ENCODE measurements at regions not wholly inside any gene's neighbourhood (a gene's known extent, or its start where the extent isn't known, plus 50 kb on each side); places are given as distances from the start of the nearest gene placed in this dataset.
A peak's percentile ranks its signal among the peaks of the same experiment; 100 is the strongest.

- no peak for DNase-seq
These were observed 90.0 kb downstream of the FAM174B start for GRCh38 chr15:92565351-92566125.

GRCh38 chr15:92561754-92562153, 93.8 kb downstream of the FAM174B start:
- no peak for DNase-seq

- no peak for DNase-seq
These were observed 102.3 kb downstream of the FAM174B start for GRCh38 chr15:92553317-92553716.

GRCh38 chr15:92545996-92546395, 109.6 kb downstream of the FAM174B start:
- no peak for DNase-seq

- no peak for DNase-seq
These were observed 114.0 kb downstream of the FAM174B start for GRCh38 chr15:92541291-92542200.

GRCh38 chr15:92538115-92538514, 117.5 kb downstream of the FAM174B start:
- no peak for DNase-seq

GRCh38 chr15:92533298-92533697, 122.3 kb downstream of the FAM174B start:
- no peak for DNase-seq

GRCh38 chr15:92531406-92531805, 124.2 kb downstream of the FAM174B start:
- no peak for DNase-seq

- DNase-seq, result no peak
These were observed 126.8 kb downstream of the FAM174B start for GRCh38 chr15:92528736-92529135.

- DNase-seq, result no peak
These were observed 128.4 kb downstream of the FAM174B start for GRCh38 chr15:92527197-92527596.

- DNase-seq, result no peak
These were observed 129.8 kb downstream of the FAM174B start for GRCh38 chr15:92525758-92526245.

GRCh38 chr15:92524874-92525565, 130.6 kb downstream of the FAM174B start:
- DNase-seq, result no peak

- DNase-seq, result no peak
These were observed 130.5 kb downstream of the ST8SIA2 start for GRCh38 chr15:92524161-92524560.

GRCh38 chr15:92523176-92523575, 129.5 kb downstream of the ST8SIA2 start:
- DNase-seq, result no peak

GRCh38 chr15:92521624-92522008, 127.9 kb downstream of the ST8SIA2 start:
- DNase-seq, result peak; percentile 79

- DNase-seq, result no peak
These were observed 127.4 kb downstream of the ST8SIA2 start for GRCh38 chr15:92520914-92521623.

GRCh38 chr15:92519709-92520108, 126.0 kb downstream of the ST8SIA2 start:
- no peak for DNase-seq

Data from renal pelvis (tissue), 1 donor.